Dedifferentiated amniotic fluid mesenchymal stem cell (primary cell): ENCODE measurements at regions not wholly inside any gene's neighbourhood (a gene's known extent, or its start where the extent isn't known, plus 50 kb on each side); places are given as distances from the start of the nearest gene placed in this dataset.

Experiments used
- DNase-seq: peaks from one replicate; pipeline ENCODE4 v3.0.0-alpha.2; 2016; ENCODE audit errors: extremely low spot score

GRCh38 chr4:162352580-162353107 lies 188.8 kb upstream of the FSTL5 start:
- DNase-seq, result no peak

DNA sequence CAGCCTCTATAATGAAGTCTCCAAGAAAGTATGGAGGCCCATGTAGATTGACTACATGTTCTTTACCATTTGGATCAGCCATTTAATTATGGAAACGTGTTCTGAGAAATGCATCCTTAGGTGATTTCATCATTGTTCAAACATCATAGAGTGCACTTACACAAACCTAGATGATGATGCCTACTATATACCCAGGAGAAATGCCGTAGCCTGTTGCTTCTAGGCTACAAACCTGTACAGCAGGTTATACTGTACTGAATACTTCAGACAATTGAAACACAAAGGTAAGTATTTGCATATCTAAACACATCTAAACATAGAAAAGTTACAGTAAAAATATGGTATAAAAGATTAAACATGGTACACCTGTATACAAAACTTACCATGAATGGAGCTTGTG lies 186.5 kb upstream of the FSTL5 start:
- DNase-seq, result no peak

GRCh38 chr4:162349395-162349794 lies 185.6 kb upstream of the FSTL5 start:
- no peak for DNase-seq

DNA sequence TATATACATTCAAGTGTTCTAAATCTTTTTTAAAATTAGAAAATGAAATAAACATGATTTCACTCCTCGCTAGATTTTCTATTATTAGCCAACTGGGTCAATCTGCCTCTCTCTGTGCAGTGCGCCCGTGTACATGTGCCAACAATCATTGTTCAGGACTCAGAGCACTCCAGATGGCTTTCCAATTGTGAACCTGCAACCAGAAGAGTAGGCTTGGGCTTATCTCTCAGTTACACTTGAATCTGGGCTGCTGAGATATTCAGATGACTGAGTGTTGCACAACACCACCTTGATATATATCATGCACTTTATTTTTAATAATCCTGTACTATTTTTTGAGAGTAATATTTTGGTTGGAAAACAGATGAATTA lies 184.0 kb upstream of the FSTL5 start:
- DNase-seq, result no peak

DNA sequence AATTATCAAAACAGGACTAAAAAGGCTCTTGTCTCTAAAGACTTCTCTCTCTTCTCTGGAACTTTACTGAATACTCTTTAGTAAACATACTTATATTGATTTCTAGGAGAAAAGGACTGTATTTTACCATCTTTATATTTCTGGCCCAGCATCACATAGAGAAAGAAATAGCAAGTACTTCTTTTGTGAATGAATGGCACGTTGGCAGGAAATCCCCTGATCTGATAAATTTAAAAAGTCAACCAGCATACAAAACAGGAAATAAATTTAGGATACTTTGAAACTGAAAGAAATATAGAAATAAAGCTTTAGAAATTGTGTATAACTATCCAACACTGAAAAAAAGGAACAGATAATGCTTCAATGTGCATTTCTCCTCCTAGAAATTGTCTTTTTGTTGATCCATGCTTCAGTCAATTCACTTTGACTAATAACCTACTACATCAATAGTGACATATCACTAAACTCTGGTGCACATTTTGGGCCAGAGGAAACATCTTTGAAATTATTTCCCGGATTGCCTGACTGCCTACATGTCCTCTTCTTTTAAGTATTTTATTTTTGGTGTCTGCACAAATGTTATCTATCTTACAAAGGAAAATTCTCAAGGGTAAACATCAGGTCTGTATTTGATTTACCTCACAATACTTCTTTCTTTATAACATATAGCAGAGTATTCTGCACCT lies 183.5 kb upstream of the FSTL5 start:
- no peak for DNase-seq

GRCh38 chr4:162343967-162344366 lies 180.2 kb upstream of the FSTL5 start:
- no peak for DNase-seq

DNA sequence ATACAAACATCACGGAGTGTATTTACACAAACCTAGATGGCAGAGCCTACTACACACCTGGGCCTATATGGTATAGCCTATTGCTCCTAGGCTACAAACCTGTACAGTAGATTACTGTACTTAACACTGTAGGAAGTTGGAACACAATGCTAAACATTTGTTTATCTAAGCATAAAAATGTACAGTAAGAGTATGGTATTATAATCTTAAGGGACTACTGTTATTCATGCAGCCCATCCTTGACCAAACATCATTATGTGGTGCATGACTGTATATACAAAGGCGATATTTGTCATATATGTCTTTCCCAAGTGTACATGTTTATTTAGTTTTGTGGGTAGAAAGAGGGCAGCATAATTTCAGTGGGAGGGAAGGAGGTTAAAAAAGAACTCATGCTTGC lies 177.7 kb upstream of the FSTL5 start:
- no peak for DNase-seq

DNA sequence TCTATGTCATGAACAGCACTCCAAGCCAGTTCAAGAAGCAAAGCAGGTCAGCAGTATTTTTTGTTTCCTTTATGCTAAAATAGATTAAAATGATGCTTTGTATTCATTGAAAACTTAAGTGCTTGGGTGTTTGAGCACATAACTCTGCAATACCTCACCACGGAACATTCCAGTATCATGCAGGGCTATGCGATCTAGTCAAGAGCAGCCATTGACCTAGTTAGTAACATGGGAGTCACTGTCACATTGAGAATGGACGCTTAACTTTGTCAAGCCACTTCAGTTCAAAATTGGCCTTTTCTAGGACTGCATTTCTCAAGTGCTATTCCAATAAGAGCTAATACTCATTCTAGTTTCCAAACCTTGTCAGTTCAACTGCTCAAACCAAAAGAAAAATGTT lies 160.1 kb upstream of the FSTL5 start:
- DNase-seq, result no peak

GRCh38 chr4:162322054-162322453 lies 158.3 kb upstream of the FSTL5 start:
- no peak for DNase-seq

- DNase-seq, result peak; percentile 6
Measured at GRCh38 chr4:162285753-162286152, 122.0 kb upstream of the FSTL5 start.

DNA sequence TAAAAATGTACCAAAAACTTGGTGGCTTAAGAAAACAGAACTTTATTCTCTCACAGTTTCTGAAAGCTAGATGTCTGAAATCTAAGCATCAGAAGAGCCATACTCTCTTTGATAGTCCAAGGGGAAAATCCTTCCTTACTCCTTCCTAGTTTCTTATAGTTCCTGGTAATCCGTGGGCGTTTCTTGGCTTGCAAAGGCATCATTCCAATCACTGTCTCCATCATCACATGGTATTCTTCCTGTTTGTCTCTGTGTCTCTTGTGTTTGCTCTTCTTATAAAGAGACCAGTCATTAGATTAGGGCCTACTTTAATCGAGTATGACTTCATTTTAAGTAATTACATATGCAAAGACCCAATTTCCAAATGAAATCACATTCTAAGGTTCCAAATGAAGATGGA lies 118.9 kb upstream of the FSTL5 start:
- DNase-seq, result no peak

- peak; percentile 13 for DNase-seq
Measured at GRCh38 chr4:162274354-162274753, 110.6 kb upstream of the FSTL5 start.

- DNase-seq, result no peak
Measured at GRCh38 chr4:162272215-162272614, 108.4 kb upstream of the FSTL5 start.

DNA sequence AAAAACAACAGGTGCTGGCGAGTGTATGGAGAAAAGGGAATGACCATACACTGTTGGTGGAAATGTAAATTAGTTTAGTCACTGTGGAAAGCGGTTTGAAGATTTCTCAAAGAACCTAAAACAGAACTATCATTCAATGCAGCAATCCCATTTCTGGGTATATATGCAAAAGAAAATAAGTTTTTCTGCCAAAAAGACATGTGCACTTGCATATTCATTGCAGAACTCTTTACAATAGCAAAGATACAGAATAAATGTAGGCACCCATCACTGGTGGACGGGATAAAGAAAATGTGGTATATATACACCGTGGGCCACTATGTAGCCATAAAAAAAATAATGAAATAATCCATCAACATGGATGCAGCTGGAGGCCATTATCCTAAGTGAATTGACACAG lies 105.1 kb upstream of the FSTL5 start:
- no peak for DNase-seq

DNA sequence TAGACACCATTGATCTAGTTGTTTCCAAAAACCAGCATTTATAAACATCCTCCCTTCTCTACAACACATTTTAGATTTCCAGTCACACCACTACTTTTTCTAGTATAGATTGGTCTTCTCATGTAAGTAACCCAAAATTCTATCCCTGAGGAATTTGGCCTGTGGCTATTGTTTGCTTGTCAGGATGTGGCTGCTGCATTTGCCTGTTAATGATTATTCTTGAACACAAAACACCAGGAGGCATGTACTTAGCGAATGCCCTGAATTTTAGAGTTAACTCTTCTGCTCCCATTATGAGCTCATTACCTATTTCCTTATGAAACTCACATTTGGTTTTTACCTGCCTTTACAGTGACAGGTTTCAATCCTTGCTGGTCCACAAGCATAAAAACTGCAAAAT lies 102.0 kb upstream of the FSTL5 start:
- no peak for DNase-seq

- no peak for DNase-seq
Measured at GRCh38 chr4:162245051-162245450, 81.3 kb upstream of the FSTL5 start.

GRCh38 chr4:162241857-162242256 lies 78.1 kb upstream of the FSTL5 start:
- DNase-seq, result no peak

- no peak for DNase-seq
Measured at GRCh38 chr4:162239992-162240769, 76.4 kb upstream of the FSTL5 start.

DNA sequence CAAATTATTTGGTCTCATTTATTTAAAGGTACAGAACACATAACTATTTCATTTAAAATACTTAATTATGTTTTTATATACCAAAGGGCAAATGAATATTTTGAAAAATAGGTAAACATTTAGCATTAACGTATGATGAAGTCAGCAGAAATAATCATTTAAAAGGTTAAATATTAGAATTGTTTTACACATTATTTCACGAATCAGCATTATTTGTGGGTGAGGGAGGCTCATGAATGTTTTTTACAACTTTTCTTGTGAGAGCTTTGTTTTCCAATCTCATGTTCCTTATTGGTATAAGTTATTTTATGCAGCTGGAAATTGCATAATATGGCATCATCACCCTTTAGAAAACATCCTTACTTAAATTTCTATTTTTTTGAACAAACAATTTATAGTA lies 73.9 kb upstream of the FSTL5 start:
- DNase-seq, result no peak

GRCh38 chr4:162234595-162234994 lies 70.8 kb upstream of the FSTL5 start:
- no peak for DNase-seq

DNA sequence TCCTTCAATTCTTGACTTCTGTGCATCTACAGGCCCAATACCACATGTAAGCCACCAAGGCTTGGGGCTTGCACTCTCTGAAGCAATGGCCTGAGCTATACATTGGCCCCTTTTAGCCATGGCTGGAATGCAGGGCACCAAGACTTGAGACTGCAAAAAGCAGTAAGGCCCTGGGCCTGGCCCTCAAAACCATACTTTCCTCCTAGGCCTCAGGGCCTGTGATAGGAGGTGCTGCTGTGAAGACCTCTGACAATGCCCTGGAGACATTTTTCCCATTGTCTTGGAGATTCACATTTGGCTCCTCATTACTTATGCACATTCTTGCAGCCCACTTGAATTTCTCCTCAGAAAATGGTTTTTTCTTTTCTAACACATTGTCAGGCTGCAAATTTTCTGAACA lies 68.5 kb upstream of the FSTL5 start:
- no peak for DNase-seq

GRCh38 chr4:162229670-162230069 lies 65.9 kb upstream of the FSTL5 start:
- no peak for DNase-seq

DNA sequence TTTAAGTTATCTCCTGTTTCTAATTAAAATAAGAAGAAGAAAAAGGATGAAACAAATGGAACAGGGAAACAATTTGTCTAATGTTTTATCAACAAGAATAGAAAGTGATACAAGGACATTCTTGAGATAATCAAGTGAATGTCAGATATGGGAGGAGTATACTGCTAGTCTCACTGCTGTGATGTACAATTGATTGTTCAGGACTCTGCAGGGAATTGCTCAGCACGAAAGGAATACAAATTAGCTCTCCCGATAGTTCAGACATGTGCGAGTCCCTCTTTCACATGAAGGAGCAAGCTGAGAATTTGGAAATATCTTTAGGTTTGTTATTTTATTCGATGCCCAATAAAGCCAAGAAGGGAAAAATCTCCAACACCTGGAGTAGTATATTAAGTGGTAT lies 57.3 kb upstream of the FSTL5 start:
- DNase-seq, result no peak
